ENCODE measurements at regions not wholly inside any gene's neighbourhood (a gene's known extent, or its start where the extent isn't known, plus 50 kb on each side); places are given as distances from the start of the nearest gene placed in this dataset. TPM values are rescaled to one million over a fixed set of nuclear protein-coding genes. Genes with fewer than 3 reads are reported as not detected.
A peak's percentile ranks its signal among the peaks of the same experiment; 100 is the strongest.

DNA sequence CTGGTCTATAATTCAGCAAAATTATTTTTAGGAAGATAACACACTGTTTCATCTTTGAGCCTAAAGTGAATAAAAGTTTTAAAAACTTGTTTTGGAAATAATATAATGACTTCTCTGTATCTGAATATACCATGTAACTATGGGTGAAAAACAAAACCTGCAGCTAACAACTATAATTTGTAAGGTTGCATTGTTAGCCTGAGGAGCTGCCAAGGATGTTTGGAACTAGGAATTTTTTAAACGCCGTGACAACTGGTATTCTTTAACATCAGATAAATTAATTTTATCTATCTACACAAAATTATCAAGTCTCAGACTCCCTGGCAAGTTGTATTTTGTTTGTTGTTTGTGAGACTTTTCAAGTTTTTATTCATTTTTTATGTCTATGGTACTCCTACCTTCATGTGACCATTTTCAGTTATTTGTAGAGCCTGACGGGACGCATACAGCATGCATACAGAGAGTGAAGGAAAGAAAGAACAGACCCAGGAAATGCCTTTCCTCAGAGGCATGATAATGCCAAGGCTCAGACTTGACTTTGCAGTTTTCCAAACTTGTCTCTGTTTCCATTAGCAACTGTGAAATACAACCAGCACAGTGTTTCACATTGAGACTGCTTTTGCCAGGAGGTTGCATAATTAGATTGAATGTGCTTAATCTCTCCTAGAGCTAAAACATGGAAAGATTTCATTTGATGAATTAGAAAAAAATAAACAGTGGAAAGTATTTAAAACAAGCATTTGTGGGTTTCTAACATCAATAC lies 60.8 kb upstream of the ARHGEF26 start:
- H3K4me3 ChIP-seq (ENCODE audit: low read depth, low read length) = no peak overlapping the region
- DNase-seq (ENCODE audit: low read depth) = peak; percentile 52
- TF ChIP-seq, protein P1, sequence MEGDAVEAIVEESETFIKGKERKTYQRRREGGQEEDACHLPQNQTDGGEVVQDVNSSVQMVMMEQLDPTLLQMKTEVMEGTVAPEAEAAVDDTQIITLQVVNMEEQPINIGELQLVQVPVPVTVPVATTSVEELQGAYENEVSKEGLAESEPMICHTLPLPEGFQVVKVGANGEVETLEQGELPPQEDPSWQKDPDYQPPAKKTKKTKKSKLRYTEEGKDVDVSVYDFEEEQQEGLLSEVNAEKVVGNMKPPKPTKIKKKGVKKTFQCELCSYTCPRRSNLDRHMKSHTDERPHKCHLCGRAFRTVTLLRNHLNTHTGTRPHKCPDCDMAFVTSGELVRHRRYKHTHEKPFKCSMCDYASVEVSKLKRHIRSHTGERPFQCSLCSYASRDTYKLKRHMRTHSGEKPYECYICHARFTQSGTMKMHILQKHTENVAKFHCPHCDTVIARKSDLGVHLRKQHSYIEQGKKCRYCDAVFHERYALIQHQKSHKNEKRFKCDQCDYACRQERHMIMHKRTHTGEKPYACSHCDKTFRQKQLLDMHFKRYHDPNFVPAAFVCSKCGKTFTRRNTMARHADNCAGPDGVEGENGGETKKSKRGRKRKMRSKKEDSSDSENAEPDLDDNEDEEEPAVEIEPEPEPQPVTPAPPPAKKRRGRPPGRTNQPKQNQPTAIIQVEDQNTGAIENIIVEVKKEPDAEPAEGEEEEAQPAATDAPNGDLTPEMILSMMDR (IDR thresholded peaks at IDR 0.05; ENCODE audit: insufficient read depth, low read depth, low read length) = no peak

DNA sequence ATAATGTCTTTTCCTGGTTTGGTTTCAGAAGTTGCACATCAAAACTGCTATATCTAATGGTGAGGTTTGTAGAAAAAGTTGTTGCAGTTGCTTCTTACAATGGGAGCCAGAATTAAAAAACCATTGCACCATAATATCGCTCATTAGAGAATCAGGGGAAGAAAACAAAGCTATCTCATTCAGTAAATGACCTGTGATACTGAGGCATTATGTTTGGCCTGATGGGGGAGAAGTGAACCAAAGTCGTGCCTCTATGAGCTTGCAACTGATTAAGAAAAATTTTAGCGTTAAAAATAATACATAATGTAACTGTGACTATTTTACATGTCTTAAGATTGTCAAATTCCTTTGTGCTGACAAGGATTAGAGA lies 60.2 kb upstream of the ARHGEF26 start:
- no peak overlapping the region for H3K4me3 ChIP-seq (ENCODE audit: low read depth, low read length)
- TF ChIP-seq, protein P1 (IDR thresholded peaks at IDR 0.05; ENCODE audit: insufficient read depth, low read depth, low read length) = no peak
- DNase-seq (ENCODE audit: low read depth) = no peak

DNA sequence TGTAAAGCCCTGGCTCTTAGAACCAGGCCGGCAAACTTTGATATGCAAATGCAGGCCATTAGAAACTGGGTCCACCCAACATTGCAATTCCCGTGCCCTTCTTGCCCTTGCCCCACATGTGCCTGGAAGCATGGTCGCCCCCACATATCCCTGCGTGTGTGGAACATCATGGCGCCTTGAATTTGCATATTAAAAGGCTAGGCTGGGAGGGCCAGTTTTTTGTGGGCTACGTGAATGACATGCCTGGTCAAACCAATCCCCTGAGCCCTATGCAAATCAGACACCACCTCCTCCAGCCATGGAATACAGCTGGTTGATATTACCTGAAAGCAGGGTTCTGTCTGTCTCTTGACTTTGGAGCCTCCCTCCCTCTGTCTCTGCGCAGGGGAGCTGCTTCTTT lies 58.7 kb upstream of the ARHGEF26 start:
- H3K4me3 ChIP-seq (ENCODE audit: low read depth, low read length) = no peak overlapping the region
- no peak for DNase-seq (ENCODE audit: low read depth)
- TF ChIP-seq, protein P1 (IDR thresholded peaks at IDR 0.05; ENCODE audit: insufficient read depth, low read depth, low read length) = no peak

DNA sequence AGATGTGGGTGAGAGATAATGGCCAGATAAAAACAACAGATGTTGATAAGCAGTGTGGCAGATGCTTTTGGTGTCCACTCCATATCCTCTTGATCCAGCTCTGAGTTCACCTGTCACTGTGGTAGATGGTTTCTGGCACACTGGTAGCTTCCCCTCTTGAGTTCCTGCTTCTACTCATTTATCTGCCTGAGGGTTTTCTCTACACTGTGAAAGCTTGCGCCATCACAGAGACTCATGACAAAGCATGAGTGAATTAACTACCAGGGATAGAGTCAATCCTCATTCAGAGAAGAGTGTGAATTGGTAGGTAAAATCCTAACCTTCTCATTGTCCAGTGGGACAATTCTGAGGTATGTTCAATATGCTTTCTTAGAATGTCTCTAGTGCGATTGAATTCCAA lies 50.0 kb upstream of the ARHGEF26 start:
- H3K4me3 ChIP-seq (ENCODE audit: low read depth, low read length) = no peak overlapping the region
- no peak for DNase-seq (ENCODE audit: low read depth)
- TF ChIP-seq, protein P1 (IDR thresholded peaks at IDR 0.05; ENCODE audit: insufficient read depth, low read depth, low read length) = no peak

Small RNA genes lying in the stretch of these regions (small RNA-seq; reads per million reads assigned to genes)
- gene RF00019 (not detected), gene RF00096 (not detected), gene RNU6-901P (not detected)

Measured in fibroblast of villous mesenchyme (primary cell).